GM23248 (cell line): ENCODE measurements at regions not wholly inside any gene's neighbourhood (a gene's known extent, or its start where the extent isn't known, plus 50 kb on each side); places are given as distances from the start of the nearest gene placed in this dataset.

Source experiments
- EZH2 ChIP-seq: fragments of 200-600 bp; sonication (generic); IDR thresholded peaks from 2 replicates; pipeline ENCODE4 v1.6.1; 2018; ENCODE audit warnings: antibody characterized with exemption, mild to moderate bottlenecking; ENCODE audit not compliant: insufficient read depth, poor library complexity, severe bottlenecking
- EZH2phosphoT487 ChIP-seq: fragments of 200-600 bp; sonication (generic); IDR thresholded peaks from 2 replicates; pipeline ENCODE4 v1.6.1; 2018; ENCODE audit warnings: antibody characterized with exemption, moderate library complexity, mild to moderate bottlenecking, low read depth; ENCODE audit not compliant: insufficient read depth

DNA sequence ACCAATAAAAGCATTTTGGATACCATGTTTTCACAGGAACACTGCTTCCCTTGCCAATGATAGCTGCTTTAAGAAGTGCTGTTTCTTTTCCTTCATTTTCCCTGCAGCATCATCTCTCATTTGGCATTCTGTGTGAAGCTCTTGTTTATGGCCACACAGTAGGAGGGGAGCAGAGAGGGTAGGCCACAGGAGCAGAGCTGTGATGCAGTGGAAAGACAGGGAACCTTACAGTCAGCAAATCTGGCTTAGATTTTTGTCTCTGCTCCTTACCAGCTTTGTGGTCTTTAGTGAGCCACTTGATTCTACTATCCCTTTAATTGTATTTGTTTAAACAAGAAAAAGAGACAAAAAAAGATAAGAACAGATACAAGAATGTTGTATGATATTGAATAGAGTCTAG is 138.7 kb downstream of the RPL22L1 start:
- TF ChIP-seq EZH2phosphoT487, result no peak
- no peak for TF ChIP-seq EZH2
